H9 (cell line): ENCODE measurements at regions not wholly inside any gene's neighbourhood (a gene's known extent, or its start where the extent isn't known, plus 50 kb on each side); places are given as distances from the start of the nearest gene placed in this dataset.

Experiments used
- DNase-seq: peaks from one replicate; pipeline ENCODE4 v3.0.0-alpha.2; 2017
- H2AFZ ChIP-seq: one replicate; pipeline ENCODE4 v1.6.1; 2013; ENCODE audit warnings: mild to moderate bottlenecking, low read length, control low read depth, moderate library complexity
- H2AK5ac ChIP-seq: 2 replicates; pipeline ENCODE4 v1.6.1; 2013; ENCODE audit warnings: low read length, control low read depth, mixed read lengths; ENCODE audit not compliant: insufficient read length
- H2BK120ac ChIP-seq: one replicate; pipeline ENCODE4 v1.6.1; 2013; ENCODE audit warnings: low read depth, mild to moderate bottlenecking, low read length, control low read depth, inconsistent platforms; ENCODE audit not compliant: poor library complexity, severe bottlenecking
- H2BK12ac ChIP-seq: 2 replicates; pipeline ENCODE4 v1.6.1; 2013; ENCODE audit warnings: low read length, control low read depth, mixed read lengths, low read depth; ENCODE audit not compliant: insufficient read length
- H2BK15ac ChIP-seq: 2 replicates; pipeline ENCODE4 v1.6.1; 2013; ENCODE audit warnings: low read depth, low read length, control low read depth
- H2BK20ac ChIP-seq: one replicate; pipeline ENCODE4 v1.6.1; 2013; ENCODE audit warnings: low read depth, mild to moderate bottlenecking, low read length, control low read depth, inconsistent platforms; ENCODE audit not compliant: poor library complexity, severe bottlenecking
- H2BK5ac ChIP-seq: 2 replicates; pipeline ENCODE4 v1.6.1; 2013; ENCODE audit warnings: low read length, control low read depth, mixed read lengths; ENCODE audit not compliant: insufficient read length
- H3K14ac ChIP-seq: 2 replicates; pipeline ENCODE4 v1.6.1; 2013; ENCODE audit warnings: low read length, control low read depth; ENCODE audit not compliant: insufficient read depth
- H3K18ac ChIP-seq: 2 replicates; pipeline ENCODE4 v1.6.1; 2013; ENCODE audit warnings: low read depth, mild to moderate bottlenecking, mixed read lengths, low read length, control low read depth; ENCODE audit not compliant: insufficient read length
- H3K23ac ChIP-seq: 2 replicates; pipeline ENCODE4 v1.6.1; 2013; ENCODE audit warnings: low read length, control low read depth, mixed read lengths, low read depth; ENCODE audit not compliant: insufficient read length
- H3K23me2 ChIP-seq: 2 replicates; pipeline ENCODE4 v1.6.1; 2013; ENCODE audit warnings: low read depth, mild to moderate bottlenecking, mixed read lengths, low read length, control low read depth; ENCODE audit not compliant: insufficient read length, poor library complexity, severe bottlenecking
- H3K27ac ChIP-seq: 2 replicates; pipeline ENCODE4 v1.5.1; 2013; ENCODE audit warnings: low read length, control low read depth, mixed read lengths, low read depth; ENCODE audit not compliant: insufficient read length
- H3K27me3 ChIP-seq: 2 replicates; pipeline ENCODE4 v1.6.1; 2013; ENCODE audit warnings: low read length, control low read depth, inconsistent platforms; ENCODE audit not compliant: insufficient read depth
- H3K4ac ChIP-seq: 2 replicates; pipeline ENCODE4 v1.6.1; 2013; ENCODE audit warnings: low read depth, mild to moderate bottlenecking, control low read depth, inconsistent platforms, low read length, moderate library complexity
- H3K4me1 ChIP-seq: 2 replicates; pipeline ENCODE4 v1.6.1; 2013; ENCODE audit warnings: low read length, control low read depth, inconsistent platforms; ENCODE audit not compliant: insufficient read depth
- H3K4me2 ChIP-seq: 2 replicates; pipeline ENCODE4 v1.6.1; 2013; ENCODE audit warnings: low read length, control low read depth, mixed read lengths; ENCODE audit not compliant: insufficient read length, insufficient read depth
- H3K56ac ChIP-seq: 2 replicates; pipeline ENCODE4 v1.6.1; 2013; ENCODE audit warnings: low read depth, mild to moderate bottlenecking, mixed read lengths, low read length, control low read depth; ENCODE audit not compliant: insufficient read length
- H3K79me1 ChIP-seq: 2 replicates; pipeline ENCODE4 v1.6.1; 2013; ENCODE audit warnings: low read depth, mild to moderate bottlenecking, moderate library complexity, low read length, control low read depth, inconsistent platforms; ENCODE audit not compliant: insufficient read depth, poor library complexity, severe bottlenecking
- H3K79me2 ChIP-seq: 2 replicates; pipeline ENCODE4 v1.6.1; 2013; ENCODE audit warnings: low read length, control low read depth, inconsistent platforms; ENCODE audit not compliant: insufficient read depth
- H3K9ac ChIP-seq: 2 replicates; pipeline ENCODE4 v1.6.1; 2013; ENCODE audit warnings: low read length, control low read depth, mixed read lengths; ENCODE audit not compliant: insufficient read length; ENCODE audit errors: extremely low read depth
- H3K9me3 ChIP-seq: one replicate; pipeline ENCODE4 v1.6.1; 2013; ENCODE audit warnings: low read depth, low read length, inconsistent platforms; ENCODE audit not compliant: control insufficient read depth
- H3T11ph ChIP-seq: one replicate; pipeline ENCODE4 v1.6.1; 2013; ENCODE audit warnings: mild to moderate bottlenecking, low read length, control low read depth, inconsistent platforms
- H4K20me1 ChIP-seq: one replicate; pipeline ENCODE4 v1.6.1; 2013; ENCODE audit not compliant: control insufficient read depth, insufficient read length, insufficient read depth
- H4K5ac ChIP-seq: 2 replicates; pipeline ENCODE4 v1.6.1; 2013; ENCODE audit warnings: low read depth, mild to moderate bottlenecking, mixed read lengths, low read length, control low read depth; ENCODE audit not compliant: insufficient read length
- H4K8ac ChIP-seq: replicated peaks from 2 replicates; pipeline ENCODE4 v1.6.1; 2013; ENCODE audit warnings: low read length, control low read depth, mixed read lengths, low read depth; ENCODE audit not compliant: insufficient read length
- H4K91ac ChIP-seq: 2 replicates; pipeline ENCODE4 v1.6.1; 2013; ENCODE audit warnings: low read depth, mild to moderate bottlenecking, moderate library complexity, mixed read lengths, low read length, control low read depth; ENCODE audit not compliant: insufficient read length
- H3K27ac Mint-ChIP-seq, 3 experiments: 2 replicates in 2 of 3; 3 replicates in 1 of 3; pipeline ENCODE4 v1.8.0; 2020 to 2021; ENCODE audit warnings: mixed read lengths in 3 of 3, mild to moderate bottlenecking in 1 of 3, moderate library complexity in 1 of 3
- H3K27me3 Mint-ChIP-seq: 2 replicates; pipeline ENCODE4 v1.8.0; 2021; ENCODE audit warnings: low read depth, mild to moderate bottlenecking, moderate library complexity, mixed read lengths
- H3K36me3 Mint-ChIP-seq, 3 experiments: 2 replicates in 2 of 3; 3 replicates in 1 of 3; pipeline ENCODE4 v1.8.0; 2020 to 2021; ENCODE audit warnings: low read depth in 3 of 3, mixed read lengths in 3 of 3; ENCODE audit not compliant: insufficient read depth in 1 of 3
- H3K4me1 Mint-ChIP-seq, 2 experiments: 2 replicates each; pipeline ENCODE4 v1.8.0; 2020; ENCODE audit warnings: mixed read lengths in 2 of 2
- H3K4me3 Mint-ChIP-seq, 2 experiments: 2 replicates in 1 of 2; 3 replicates in 1 of 2; pipeline ENCODE4 v1.8.0; 2020 to 2021; ENCODE audit warnings: mild to moderate bottlenecking in 2 of 2, mixed read lengths in 2 of 2, moderate library complexity in 1 of 2
- H3K9me3 Mint-ChIP-seq, 2 experiments: 2 replicates in 1 of 2; 3 replicates in 1 of 2; pipeline ENCODE4 v1.8.0; 2020; ENCODE audit warnings: mild to moderate bottlenecking in 2 of 2, mixed read lengths in 2 of 2, moderate library complexity in 1 of 2
- CTCF ChIP-seq: fragments of 200-600 bp; sonication (generic); conservative IDR thresholded peaks from 3 replicates; pipeline ENCODE4 v1.8.0; 2021; ENCODE audit warnings: antibody characterized with exemption, mild to moderate bottlenecking
- WGBS: extraction: QIAGEN DNeasy Blood & Tissue Kit; methylation state at CpG from one replicate; pipeline ENCODE4 v1.1.7; 2013; ENCODE audit warnings: missing lambda C conversion rate, low lambda C conversion rate, mixed read lengths; ENCODE audit not compliant: insufficient read length; ENCODE audit errors: extremely low coverage; 5-methylcytosine and 5-hydroxymethylcytosine counted together

- Histone ChIP-seq H4K20me1 (no peaks in the 10 kb centered on the region), H3K14ac (no peak overlapping the region), H3K4me1 (no peaks in the 10 kb centered on the region), H3K79me2 (no peaks in the 10 kb centered on the region), H3K4ac (no peak overlapping the region), H3K9ac (no peak overlapping the region), H3T11ph (no peak overlapping the region), H3K27ac (no peak overlapping the region), H4K91ac (no peak overlapping the region), H4K5ac (no peak overlapping the region), H3K56ac (no peak overlapping the region), H2BK20ac (no peak overlapping the region), H2BK12ac (no peak overlapping the region), H3K9me3 (no peaks in the 10 kb centered on the region), H2BK5ac (no peak overlapping the region), H3K18ac (no peak overlapping the region), H2AFZ (no peak overlapping the region), H3K23me2 (no peaks in the 10 kb centered on the region), H2AK5ac (no peak overlapping the region), H3K79me1 (no peaks in the 10 kb centered on the region), H3K23ac (no peak overlapping the region), H2BK120ac (no peak overlapping the region), H3K27me3 (no peaks in the 10 kb centered on the region), H4K8ac (no peak overlapping the region), H2BK15ac (no peak overlapping the region), H3K4me2 (no peak overlapping the region)
- no CpG with 5 or more reads among the region's 5 CpGs for WGBS
- H3K27ac Mint-ChIP-seq: no peak overlapping the region
- no peak overlapping the region for H3K4me3 Mint-ChIP-seq
- no peak for TF ChIP-seq CTCF
- H3K9me3 Mint-ChIP-seq: peaks cover 2 to 9% of the 10 kb centered on the region in 2 experiments; a peak in 3 of 5 replicates
- H3K36me3 Mint-ChIP-seq: peaks cover 0 to 8% (median 2%) of the 10 kb centered on the region in 3 experiments; a peak in 3 of 7 replicates
- peaks cover 24 to 31% of the 10 kb centered on the region in 2 experiments for H3K4me1 Mint-ChIP-seq
- DNase-seq: no peak
- no peaks in the 10 kb centered on the region for H3K27me3 Mint-ChIP-seq
These were observed 399.7 kb upstream of the RBFOX1 start for GRCh38 chr16:6932871-6933385.
